Neural crest cell (in vitro differentiated cells): ENCODE measurements at regions not wholly inside any gene's neighbourhood (a gene's known extent, or its start where the extent isn't known, plus 50 kb on each side); places are given as distances from the start of the nearest gene placed in this dataset.

ENCODE experiments used
- DNase-seq: peaks from one replicate; pipeline ENCODE4 v3.0.0; 2021; ENCODE audit warnings: low read depth, mixed read lengths, low spot score
- H3K27ac Mint-ChIP-seq: one replicate; pipeline ENCODE4 v1.8.0; 2021; ENCODE audit warnings: mild to moderate bottlenecking, mixed read lengths; ENCODE audit not compliant: unreplicated experiment
- H3K27me3 Mint-ChIP-seq: 2 replicates; pipeline ENCODE4 v1.8.0; 2021; ENCODE audit warnings: low read depth, mild to moderate bottlenecking, mixed read lengths
- H3K36me3 Mint-ChIP-seq: 2 replicates; pipeline ENCODE4 v1.8.0; 2021; ENCODE audit warnings: low read depth, mild to moderate bottlenecking, mixed read lengths
- H3K4me1 Mint-ChIP-seq: 2 replicates; pipeline ENCODE4 v1.8.0; 2021; ENCODE audit warnings: mixed read lengths
- H3K4me3 Mint-ChIP-seq: one replicate; pipeline ENCODE4 v1.8.0; 2021; ENCODE audit warnings: mild to moderate bottlenecking, mixed read lengths
- H3K9me3 Mint-ChIP-seq: 2 replicates; pipeline ENCODE4 v1.8.0; 2021; ENCODE audit warnings: mixed read lengths
- TF ChIP-seq, protein P1 (sequence below): fragments of 200-600 bp; sonication (generic); conservative IDR thresholded peaks from 2 replicates; pipeline ENCODE4 v1.5.0; 2021; ENCODE audit warnings: antibody characterized with exemption, mild to moderate bottlenecking

DNA sequence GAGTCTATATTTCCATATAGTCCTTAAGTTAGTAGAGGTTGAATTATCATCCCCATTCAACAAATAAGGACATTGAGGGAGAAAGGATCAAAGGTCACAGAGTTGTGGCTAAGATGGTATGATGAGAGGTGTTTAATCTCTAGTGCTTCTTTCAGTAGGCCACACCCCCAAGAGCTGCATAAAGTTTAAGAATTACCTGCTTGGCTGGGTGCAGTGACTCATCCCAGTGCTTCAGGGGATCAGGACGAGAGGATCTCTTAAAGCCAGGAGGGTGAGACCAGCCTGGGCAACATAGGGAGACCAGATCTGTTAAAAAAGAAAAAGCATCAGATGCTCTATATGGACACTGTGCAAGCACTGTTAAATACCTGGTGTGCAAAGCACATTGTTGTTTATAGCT lies 560.0 kb upstream of the KLHL1 start:
- DNase-seq, result no peak
- TF ChIP-seq, protein P1, sequence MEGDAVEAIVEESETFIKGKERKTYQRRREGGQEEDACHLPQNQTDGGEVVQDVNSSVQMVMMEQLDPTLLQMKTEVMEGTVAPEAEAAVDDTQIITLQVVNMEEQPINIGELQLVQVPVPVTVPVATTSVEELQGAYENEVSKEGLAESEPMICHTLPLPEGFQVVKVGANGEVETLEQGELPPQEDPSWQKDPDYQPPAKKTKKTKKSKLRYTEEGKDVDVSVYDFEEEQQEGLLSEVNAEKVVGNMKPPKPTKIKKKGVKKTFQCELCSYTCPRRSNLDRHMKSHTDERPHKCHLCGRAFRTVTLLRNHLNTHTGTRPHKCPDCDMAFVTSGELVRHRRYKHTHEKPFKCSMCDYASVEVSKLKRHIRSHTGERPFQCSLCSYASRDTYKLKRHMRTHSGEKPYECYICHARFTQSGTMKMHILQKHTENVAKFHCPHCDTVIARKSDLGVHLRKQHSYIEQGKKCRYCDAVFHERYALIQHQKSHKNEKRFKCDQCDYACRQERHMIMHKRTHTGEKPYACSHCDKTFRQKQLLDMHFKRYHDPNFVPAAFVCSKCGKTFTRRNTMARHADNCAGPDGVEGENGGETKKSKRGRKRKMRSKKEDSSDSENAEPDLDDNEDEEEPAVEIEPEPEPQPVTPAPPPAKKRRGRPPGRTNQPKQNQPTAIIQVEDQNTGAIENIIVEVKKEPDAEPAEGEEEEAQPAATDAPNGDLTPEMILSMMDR, result no peak
- H3K36me3 Mint-ChIP-seq, result no peaks in the 10 kb centered on the region
- H3K27ac Mint-ChIP-seq, result no peak overlapping the region
- peaks cover 15% of the 10 kb centered on the region for H3K4me1 Mint-ChIP-seq
- H3K4me3 Mint-ChIP-seq, result no peak overlapping the region
- no peaks in the 10 kb centered on the region for H3K27me3 Mint-ChIP-seq
- H3K9me3 Mint-ChIP-seq, result no peaks in the 10 kb centered on the region

DNA sequence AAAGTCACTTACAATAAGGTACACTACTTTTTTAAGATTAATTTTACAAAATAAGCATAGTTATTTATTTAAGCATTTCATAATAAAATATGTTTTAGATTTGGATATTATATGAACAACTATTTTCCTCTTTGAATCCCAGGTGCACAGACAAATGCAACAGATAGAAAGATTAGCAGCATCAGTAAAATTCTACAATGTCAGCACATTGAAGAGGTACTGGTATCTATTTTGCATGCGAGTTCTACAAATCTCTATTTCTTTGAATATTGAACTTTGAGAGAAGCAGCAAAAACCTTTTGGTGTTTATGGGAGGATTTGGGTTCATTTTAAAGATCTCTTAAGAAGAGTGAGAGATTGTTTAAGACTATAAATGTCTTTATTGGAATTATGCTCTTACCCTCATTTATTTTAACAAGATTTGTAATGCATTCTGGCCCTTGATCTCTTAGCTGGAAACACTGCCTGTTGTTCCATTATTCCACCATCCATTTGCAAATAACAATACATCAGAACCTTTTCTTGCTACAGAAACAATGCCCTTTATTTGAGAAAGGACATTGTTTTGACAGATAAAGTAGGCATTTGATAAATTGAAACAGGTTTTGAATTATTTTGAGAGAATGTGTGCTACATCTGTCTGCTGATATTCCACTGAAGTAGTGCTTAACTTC lies 558.8 kb upstream of the KLHL1 start:
- H3K36me3 Mint-ChIP-seq, result no peaks in the 10 kb centered on the region
- no peaks in the 10 kb centered on the region for H3K9me3 Mint-ChIP-seq
- H3K4me3 Mint-ChIP-seq, result no peak overlapping the region
- no peak overlapping the region for H3K27ac Mint-ChIP-seq
- no peaks in the 10 kb centered on the region for H3K27me3 Mint-ChIP-seq
- TF ChIP-seq, protein P1, result no peak
- peaks cover 15% of the 10 kb centered on the region for H3K4me1 Mint-ChIP-seq
- DNase-seq, result no peak

DNA sequence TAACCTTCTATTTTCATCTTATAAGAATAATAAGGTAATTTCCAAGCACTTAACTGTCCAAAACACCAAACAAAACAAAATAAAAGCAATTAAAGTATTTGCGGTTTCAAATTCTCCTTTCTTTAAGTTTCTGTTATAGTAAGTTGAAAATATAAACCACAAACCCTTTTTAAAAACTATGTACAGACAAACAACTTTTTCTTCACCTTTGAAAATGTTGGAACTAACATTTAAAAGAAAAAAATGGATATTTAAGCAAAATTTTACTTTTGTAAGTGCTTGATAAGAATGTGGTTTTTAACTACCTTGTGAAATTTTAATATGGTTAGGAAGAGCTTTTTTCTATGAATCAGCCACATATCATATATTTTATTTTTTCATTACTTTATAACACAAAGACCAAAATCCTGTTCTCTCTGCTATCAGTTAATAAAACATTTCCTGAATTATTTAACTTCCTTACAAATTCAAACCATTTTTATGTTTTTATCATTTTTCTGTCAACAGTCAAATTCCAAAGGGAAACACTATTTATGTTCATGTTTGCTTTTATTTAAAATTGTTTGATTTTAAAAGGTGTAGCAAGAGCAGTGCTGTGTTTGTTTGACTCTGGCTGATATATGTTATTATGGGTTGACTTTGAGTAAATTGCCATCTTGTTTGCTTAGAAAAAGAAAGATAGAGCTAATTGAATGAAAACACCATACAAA lies 554.1 kb upstream of the KLHL1 start:
- Mint-ChIP-seq H3K27me3 (no peaks in the 10 kb centered on the region), H3K9me3 (no peaks in the 10 kb centered on the region), H3K4me1 (peaks cover 15% of the 10 kb centered on the region), H3K36me3 (no peaks in the 10 kb centered on the region), H3K27ac (no peak overlapping the region), H3K4me3 (no peak overlapping the region)
- no peak for DNase-seq
- TF ChIP-seq, protein P1, result no peak

DNA sequence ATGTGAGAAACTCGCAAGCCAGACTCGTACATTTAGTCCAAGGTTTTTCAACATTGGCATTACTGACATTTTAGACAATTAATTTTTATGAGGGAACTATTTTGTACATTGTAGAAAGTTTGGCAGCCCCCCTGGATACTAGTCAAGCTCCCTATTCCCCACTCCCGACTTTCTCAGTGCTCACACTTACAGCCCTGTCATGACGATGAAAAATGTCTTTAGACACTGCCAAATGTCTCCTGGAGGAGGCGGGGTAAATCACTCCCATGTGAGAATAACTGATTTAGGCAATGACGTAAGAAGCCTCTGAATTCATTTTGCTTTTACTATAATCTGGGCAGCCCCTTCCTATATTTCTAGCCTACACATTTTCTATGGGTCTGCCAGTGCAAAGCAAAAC lies 535.8 kb upstream of the KLHL1 start:
- Mint-ChIP-seq H3K4me3 (no peak overlapping the region), H3K27me3 (no peaks in the 10 kb centered on the region), H3K27ac (no peak overlapping the region), H3K4me1 (no peaks in the 10 kb centered on the region), H3K9me3 (peaks cover 2% of the 10 kb centered on the region), H3K36me3 (no peaks in the 10 kb centered on the region)
- no peak for DNase-seq
- TF ChIP-seq, protein P1, result no peak

DNA sequence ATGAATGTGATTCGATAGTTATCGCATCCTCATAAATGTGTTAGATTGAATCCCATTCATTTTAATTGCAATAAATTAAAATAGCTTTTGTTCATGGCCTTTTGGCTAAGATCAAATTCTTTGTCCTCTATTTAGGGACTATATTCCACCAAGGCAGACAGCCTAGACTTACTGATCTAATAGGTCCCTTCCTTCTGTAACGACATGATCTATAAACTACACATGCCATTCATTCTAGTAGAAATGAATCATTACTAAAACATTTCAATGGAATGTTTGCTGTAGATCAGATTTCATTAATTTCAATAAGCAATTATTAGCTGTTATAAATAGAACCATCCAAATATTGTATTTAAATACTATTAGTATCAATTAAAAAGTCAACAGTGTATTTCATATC lies 526.6 kb upstream of the KLHL1 start:
- Mint-ChIP-seq H3K27ac (no peak overlapping the region), H3K36me3 (no peaks in the 10 kb centered on the region), H3K4me3 (no peak overlapping the region), H3K9me3 (peaks cover 2% of the 10 kb centered on the region), H3K27me3 (no peaks in the 10 kb centered on the region), H3K4me1 (no peaks in the 10 kb centered on the region)
- TF ChIP-seq, protein P1, result no peak
- DNase-seq, result no peak
